Lower lobe of right lung (tissue), 2 donors: ENCODE measurements at regions not wholly inside any gene's neighbourhood (a gene's known extent, or its start where the extent isn't known, plus 50 kb on each side); places are given as distances from the start of the nearest gene placed in this dataset.
A peak's percentile ranks its signal among the peaks of the same experiment; 100 is the strongest.

Source experiments
- ATAC-seq, 2 donors: fragments of 200-7000 bp; cut with Tn5 transposase; one replicate each; pipeline ENCODE4 v1.9.1; 2020 to 2022; ENCODE audit warnings: mild to moderate bottlenecking in 2 of 2, moderate library complexity in 2 of 2
- DNase-seq: peaks from one replicate; pipeline ENCODE4 v3.0.0-alpha.2; 2020
- H3K27ac ChIP-seq: fragments of 200-600 bp; one replicate; pipeline ENCODE4 v1.8.0; 2022
- H3K27me3 ChIP-seq: fragments of 200-600 bp; one replicate; pipeline ENCODE4 v1.8.0; 2022; ENCODE audit warnings: low read depth
- H3K36me3 ChIP-seq: fragments of 200-600 bp; one replicate; pipeline ENCODE4 v1.8.0; 2022; ENCODE audit warnings: mild to moderate bottlenecking
- H3K4me1 ChIP-seq: fragments of 200-600 bp; one replicate; pipeline ENCODE4 v1.8.0; 2022
- H3K4me3 ChIP-seq: fragments of 200-600 bp; one replicate; pipeline ENCODE4 v1.8.0; 2022; ENCODE audit warnings: mild to moderate bottlenecking
- H3K9me3 ChIP-seq: fragments of 200-600 bp; one replicate; pipeline ENCODE4 v1.8.0; 2022
- intact Hi-C: fragments of 100-400 bp; cut with DNase I; formaldehyde crosslinking; loops from one replicate; pipeline ENCODE4 v1.11.0; 2022
- TF ChIP-seq, protein P1 (sequence below): fragments of 200-600 bp; IDR thresholded peaks from one replicate; pipeline ENCODE4 v1.8.0; 2022; ENCODE audit warnings: antibody characterized with exemption, mild to moderate bottlenecking
- donor health status: DM: no; HTN: yes; CAD: no; lungs with severe emphysema.

DNA sequence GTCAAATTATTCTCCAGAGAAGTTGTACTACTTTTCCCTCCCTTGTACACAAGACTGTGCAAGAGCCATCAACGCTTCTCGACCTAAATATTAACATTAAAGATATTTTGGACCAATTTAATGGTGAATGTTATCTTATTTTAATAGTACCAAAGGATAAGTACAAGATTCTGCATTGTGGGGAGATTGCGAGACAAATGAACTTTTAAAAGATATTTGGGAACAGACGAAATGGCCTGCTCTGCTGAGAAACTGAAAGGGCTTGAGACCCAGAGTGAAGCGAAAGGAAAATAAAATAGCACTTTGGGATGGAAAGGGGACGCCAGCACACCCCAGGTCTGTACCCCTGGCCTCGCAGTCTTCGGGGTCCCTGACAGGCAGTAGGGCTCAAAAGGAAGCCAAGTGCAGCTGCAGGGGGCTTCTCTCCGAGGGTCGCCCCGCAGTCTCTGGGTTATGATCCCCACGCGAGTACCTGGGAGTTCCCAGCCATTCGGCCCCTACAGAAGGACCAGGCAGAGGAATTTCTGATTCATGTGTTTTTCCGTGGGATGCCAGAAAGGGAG, 97.6 kb upstream of the VGLL3 start:
- TF ChIP-seq, protein P1, sequence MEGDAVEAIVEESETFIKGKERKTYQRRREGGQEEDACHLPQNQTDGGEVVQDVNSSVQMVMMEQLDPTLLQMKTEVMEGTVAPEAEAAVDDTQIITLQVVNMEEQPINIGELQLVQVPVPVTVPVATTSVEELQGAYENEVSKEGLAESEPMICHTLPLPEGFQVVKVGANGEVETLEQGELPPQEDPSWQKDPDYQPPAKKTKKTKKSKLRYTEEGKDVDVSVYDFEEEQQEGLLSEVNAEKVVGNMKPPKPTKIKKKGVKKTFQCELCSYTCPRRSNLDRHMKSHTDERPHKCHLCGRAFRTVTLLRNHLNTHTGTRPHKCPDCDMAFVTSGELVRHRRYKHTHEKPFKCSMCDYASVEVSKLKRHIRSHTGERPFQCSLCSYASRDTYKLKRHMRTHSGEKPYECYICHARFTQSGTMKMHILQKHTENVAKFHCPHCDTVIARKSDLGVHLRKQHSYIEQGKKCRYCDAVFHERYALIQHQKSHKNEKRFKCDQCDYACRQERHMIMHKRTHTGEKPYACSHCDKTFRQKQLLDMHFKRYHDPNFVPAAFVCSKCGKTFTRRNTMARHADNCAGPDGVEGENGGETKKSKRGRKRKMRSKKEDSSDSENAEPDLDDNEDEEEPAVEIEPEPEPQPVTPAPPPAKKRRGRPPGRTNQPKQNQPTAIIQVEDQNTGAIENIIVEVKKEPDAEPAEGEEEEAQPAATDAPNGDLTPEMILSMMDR, result no peak
- Histone ChIP-seq H3K4me1 (peaks cover 7% of the 10 kb centered on the region), H3K27ac (peak overlapping the region; percentile 89), H3K27me3 (no peaks in the 10 kb centered on the region), H3K9me3 (no peaks in the 10 kb centered on the region), H3K4me3 (peak overlapping the region; percentile 63), H3K36me3 (no peaks in the 10 kb centered on the region)
- peak; percentile 16 to 31 for ATAC-seq
- intact Hi-C loops, result loop anchor here (10.0 kb wide), 1 partner anchor 314 kb away; no protein-coding TSS in a partner anchor
- no peak for DNase-seq

DNA sequence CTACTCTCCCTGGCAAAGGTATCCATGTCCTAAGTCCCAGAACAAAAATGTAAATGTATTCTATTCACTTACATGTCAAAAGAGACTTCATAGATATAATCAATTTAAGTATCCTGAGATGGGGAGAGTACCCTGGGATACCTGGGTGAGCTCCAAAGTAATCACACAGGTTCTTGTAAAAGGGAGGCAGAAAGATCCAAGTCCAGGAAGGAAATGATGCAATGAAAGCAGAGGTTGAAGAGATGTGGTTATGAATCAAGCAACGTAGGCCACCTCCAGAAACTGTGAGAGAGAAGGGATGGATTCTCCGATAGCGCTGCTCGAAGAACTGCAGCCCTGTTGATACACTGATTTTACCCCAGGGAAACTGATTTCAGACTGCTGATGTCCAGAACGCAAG, 93.9 kb upstream of the VGLL3 start:
- no peak for ATAC-seq
- intact Hi-C loops, result loop anchor here (10.0 kb wide), 1 partner anchor 310 kb away; no protein-coding TSS in a partner anchor
- TF ChIP-seq, protein P1, result no peak
- no peaks in the 10 kb centered on the region for H3K27me3 ChIP-seq
- peaks cover 3% of the 10 kb centered on the region for H3K4me1 ChIP-seq
- no peaks in the 10 kb centered on the region for H3K36me3 ChIP-seq
- no peaks in the 10 kb centered on the region for H3K9me3 ChIP-seq
- no peak overlapping the region for H3K27ac ChIP-seq
- DNase-seq, result no peak
- no peak overlapping the region for H3K4me3 ChIP-seq

DNA sequence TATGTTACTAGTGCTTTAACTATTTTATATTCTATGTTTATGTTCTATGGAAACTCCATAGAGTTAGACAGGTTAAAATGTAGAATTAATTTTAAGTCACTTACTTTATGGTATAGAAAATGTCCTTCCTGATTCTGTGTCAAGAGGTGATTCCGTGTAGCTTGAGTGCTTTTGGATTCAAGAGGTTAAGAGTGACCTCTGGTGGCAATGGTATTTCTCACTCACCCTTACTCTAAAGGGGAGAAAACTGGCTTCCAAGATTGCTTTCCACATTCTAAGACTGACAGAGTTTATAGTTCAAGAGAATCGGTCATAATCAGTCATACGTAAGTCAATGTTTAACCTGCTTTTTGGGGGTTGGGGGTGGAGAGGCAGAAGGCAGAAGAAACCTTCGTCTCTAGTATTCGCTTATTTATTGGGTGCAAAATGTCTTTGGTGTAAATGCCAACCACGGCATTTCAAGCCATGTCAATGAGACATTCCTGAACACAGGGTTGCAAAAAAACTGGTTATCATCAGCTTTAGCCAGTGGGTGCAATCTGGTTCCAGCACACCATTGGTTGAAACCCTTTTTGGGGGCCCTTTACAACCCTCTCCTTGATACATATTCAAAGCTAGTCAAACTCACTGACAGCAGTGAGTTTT, 92.0 kb upstream of the VGLL3 start:
- no peaks in the 10 kb centered on the region for H3K36me3 ChIP-seq
- no peaks in the 10 kb centered on the region for H3K27me3 ChIP-seq
- intact Hi-C loops, result loop anchor here (10.0 kb wide), 1 partner anchor 308 kb away; no protein-coding TSS in a partner anchor
- peak; percentile 60 to 77 for ATAC-seq
- TF ChIP-seq, protein P1, result peak; percentile 55
- H3K9me3 ChIP-seq, result no peaks in the 10 kb centered on the region
- DNase-seq, result no peak
- no peak overlapping the region for H3K4me3 ChIP-seq
- H3K27ac ChIP-seq, result no peak overlapping the region
- no peaks in the 10 kb centered on the region for H3K4me1 ChIP-seq

DNA sequence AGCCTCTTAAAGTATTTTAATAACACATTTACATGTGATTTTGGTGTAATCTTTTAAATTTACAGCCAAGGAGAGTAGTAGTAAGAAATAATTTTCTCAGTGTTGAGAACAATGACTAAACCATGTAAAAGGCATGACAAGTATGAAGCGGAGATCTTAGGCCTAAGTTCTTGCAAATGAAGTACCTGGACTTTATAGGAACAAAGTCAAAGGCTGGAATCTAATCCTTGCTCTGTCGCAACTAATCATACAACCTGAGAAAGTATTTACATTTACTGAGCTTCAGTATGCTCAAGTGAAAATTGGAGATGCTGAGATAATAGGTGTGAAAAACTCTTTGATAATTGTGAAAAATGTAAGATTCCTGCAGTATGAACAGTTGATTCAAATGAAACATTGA, 86.4 kb upstream of the VGLL3 start:
- H3K9me3 ChIP-seq, result no peaks in the 10 kb centered on the region
- H3K27ac ChIP-seq, result no peak overlapping the region
- intact Hi-C loops, result no loop called here
- no peak overlapping the region for H3K4me3 ChIP-seq
- H3K4me1 ChIP-seq, result no peaks in the 10 kb centered on the region
- no peaks in the 10 kb centered on the region for H3K36me3 ChIP-seq
- DNase-seq (no peak), ATAC-seq (no peak)
- no peaks in the 10 kb centered on the region for H3K27me3 ChIP-seq
- TF ChIP-seq, protein P1, result no peak

DNA sequence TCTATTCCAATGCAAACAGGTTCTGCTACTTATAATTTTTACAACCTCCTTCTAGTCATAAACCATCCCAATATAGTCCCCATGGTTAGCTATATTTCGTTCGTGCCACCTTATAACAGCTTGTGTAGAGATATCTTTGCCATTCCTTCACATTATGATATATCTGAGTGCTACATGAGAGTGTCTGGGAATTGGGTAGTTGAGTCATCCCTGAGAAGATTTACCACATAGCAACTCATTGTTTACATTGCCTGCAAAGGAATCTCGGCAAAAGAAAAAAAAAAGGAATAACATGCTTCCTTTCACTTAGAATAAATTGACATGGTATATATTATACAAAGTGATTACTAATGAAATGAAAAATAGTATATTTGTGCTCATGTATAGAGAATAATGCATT, 86.0 kb upstream of the VGLL3 start:
- Histone ChIP-seq H3K27me3 (no peaks in the 10 kb centered on the region), H3K4me1 (no peaks in the 10 kb centered on the region), H3K36me3 (no peaks in the 10 kb centered on the region), H3K27ac (no peak overlapping the region), H3K9me3 (no peaks in the 10 kb centered on the region), H3K4me3 (no peak overlapping the region)
- ATAC-seq (no peak), DNase-seq (no peak)
- intact Hi-C loops, result no loop called here
- TF ChIP-seq, protein P1, result no peak
